Panc1 (cell line): ENCODE measurements at regions not wholly inside any gene's neighbourhood (a gene's known extent, or its start where the extent isn't known, plus 50 kb on each side); places are given as distances from the start of the nearest gene placed in this dataset.

Source experiments
- CTCF ChIP-seq: fragments of 450-650 bp; IDR thresholded peaks from 2 replicates; pipeline ENCODE4 v1.5.1; 2017; ENCODE audit warnings: mild to moderate bottlenecking
- SIN3A ChIP-seq: IDR thresholded peaks from 2 replicates; pipeline ENCODE4 v1.6.1; 2012; ENCODE audit warnings: low read depth, mild to moderate bottlenecking, low read length, moderate library complexity, borderline replicate concordance; ENCODE audit not compliant: insufficient read depth

DNA sequence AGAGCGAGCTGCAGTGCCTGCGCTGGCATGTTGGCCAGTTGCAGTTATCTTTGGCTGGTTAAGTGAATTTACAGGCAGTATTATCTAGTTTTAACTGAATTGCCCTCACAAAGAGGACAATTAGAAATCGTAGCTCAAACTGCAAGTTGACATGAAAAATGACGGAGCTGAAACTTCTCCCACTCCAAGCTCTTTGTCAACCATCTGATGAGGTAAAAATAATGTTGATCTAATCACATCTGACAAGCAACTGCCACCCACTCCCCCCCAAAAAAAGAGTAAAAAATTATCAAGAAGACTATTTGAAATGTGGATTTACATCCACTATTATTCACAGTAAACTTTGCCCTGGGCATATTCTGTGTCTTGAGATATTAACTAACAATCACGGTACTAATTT, 84.7 kb upstream of the VASH1 start:
- no peak for TF ChIP-seq CTCF
- no peak for TF ChIP-seq SIN3A
